Ascending aorta (tissue), 2 donors: ENCODE measurements at regions not wholly inside any gene's neighbourhood (a gene's known extent, or its start where the extent isn't known, plus 50 kb on each side); places are given as distances from the start of the nearest gene placed in this dataset.

Source experiments
- DNase-seq, 2 donors: peaks; one replicate each; pipeline ENCODE4 v3.0.0-alpha.2; 2019; ENCODE audit warnings: low spot score in 2 of 2
- H3K27ac ChIP-seq, 2 donors: fragments of 200-600 bp; sonication (generic); one replicate each; pipeline ENCODE4 v1.5.1; 2016 to 2017; ENCODE audit warnings: mild to moderate bottlenecking in 1 of 2
- H3K27me3 ChIP-seq: fragments of 200-600 bp; sonication (generic); one replicate; pipeline ENCODE4 v1.5.1; 2017
- H3K36me3 ChIP-seq, 2 donors: fragments of 200-600 bp; sonication (generic); one replicate each; pipeline ENCODE4 v1.5.1; 2016
- H3K4me1 ChIP-seq, 2 donors: fragments of 200-600 bp; sonication (generic); one replicate each; pipeline ENCODE4 v1.5.1; 2016 to 2017; ENCODE audit warnings: mild to moderate bottlenecking in 1 of 2
- H3K4me3 ChIP-seq, 2 donors: fragments of 200-600 bp; sonication (generic); one replicate each; pipeline ENCODE4 v1.5.1; 2016 to 2017; ENCODE audit warnings: mild to moderate bottlenecking in 1 of 2
- H3K9me3 ChIP-seq, 2 donors: fragments of 200-600 bp; sonication (generic); one replicate each; pipeline ENCODE4 v1.5.1; 2016
- intact Hi-C: fragments of 100-400 bp; cut with DNase I; formaldehyde crosslinking; loops from one replicate; pipeline ENCODE4 v1.15.1; 2023
- TF ChIP-seq, protein P1 (sequence below), 3 experiments: fragments of 200-600 bp in 2 of 3; fragments of 450-650 bp in 1 of 3; sonication (generic) in 2 of 3; IDR thresholded peaks; one replicate each; pipeline ENCODE4 v1.5.1; 2016 to 2019; ENCODE audit warnings: antibody characterized with exemption in 3 of 3, mild to moderate bottlenecking in 1 of 3, moderate library complexity in 1 of 3

- Histone ChIP-seq H3K27me3 (no peaks in the 10 kb centered on the region), H3K27ac (no peak overlapping the region), H3K9me3 (no peaks in the 10 kb centered on the region), H3K4me3 (no peak overlapping the region), H3K4me1 (no peaks in the 10 kb centered on the region), H3K36me3 (no peaks in the 10 kb centered on the region)
- TF ChIP-seq, protein P1, sequence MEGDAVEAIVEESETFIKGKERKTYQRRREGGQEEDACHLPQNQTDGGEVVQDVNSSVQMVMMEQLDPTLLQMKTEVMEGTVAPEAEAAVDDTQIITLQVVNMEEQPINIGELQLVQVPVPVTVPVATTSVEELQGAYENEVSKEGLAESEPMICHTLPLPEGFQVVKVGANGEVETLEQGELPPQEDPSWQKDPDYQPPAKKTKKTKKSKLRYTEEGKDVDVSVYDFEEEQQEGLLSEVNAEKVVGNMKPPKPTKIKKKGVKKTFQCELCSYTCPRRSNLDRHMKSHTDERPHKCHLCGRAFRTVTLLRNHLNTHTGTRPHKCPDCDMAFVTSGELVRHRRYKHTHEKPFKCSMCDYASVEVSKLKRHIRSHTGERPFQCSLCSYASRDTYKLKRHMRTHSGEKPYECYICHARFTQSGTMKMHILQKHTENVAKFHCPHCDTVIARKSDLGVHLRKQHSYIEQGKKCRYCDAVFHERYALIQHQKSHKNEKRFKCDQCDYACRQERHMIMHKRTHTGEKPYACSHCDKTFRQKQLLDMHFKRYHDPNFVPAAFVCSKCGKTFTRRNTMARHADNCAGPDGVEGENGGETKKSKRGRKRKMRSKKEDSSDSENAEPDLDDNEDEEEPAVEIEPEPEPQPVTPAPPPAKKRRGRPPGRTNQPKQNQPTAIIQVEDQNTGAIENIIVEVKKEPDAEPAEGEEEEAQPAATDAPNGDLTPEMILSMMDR (IDR thresholded peaks at IDR 0.05) = no peak
- intact Hi-C loops = no loop called here
- no peak for DNase-seq
These were observed 54.0 kb downstream of the RFPL4B start for GRCh38 chr6:112401083-112401482.

DNA sequence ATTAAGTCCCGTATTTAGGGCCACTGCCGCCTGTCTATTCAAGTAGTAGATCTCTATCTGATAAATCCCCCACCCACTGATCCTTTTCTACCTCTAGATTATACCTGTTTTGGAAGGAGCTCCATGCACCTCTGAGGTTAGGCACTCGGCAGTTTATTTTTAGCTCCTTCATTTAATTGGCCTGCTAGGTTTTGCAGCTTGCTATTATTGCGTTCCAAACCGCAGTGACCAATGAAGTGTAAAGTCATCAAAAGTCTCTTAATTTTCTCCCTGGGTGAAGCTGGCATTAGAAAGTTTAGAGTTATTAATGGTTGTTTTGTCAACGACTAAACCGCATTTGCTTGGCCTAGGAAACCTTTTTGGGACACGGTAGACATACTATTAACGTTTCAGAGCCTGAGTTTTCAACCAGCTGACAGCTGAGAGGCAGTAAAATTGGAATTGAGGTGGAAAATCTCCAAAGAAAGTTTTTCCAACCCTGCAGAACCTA is 60.0 kb downstream of the RFPL4B start:
- TF ChIP-seq, protein P1 (IDR thresholded peaks at IDR 0.05) = no peak
- no peaks in the 10 kb centered on the region for H3K4me1 ChIP-seq
- DNase-seq = no peak
- no peaks in the 10 kb centered on the region for H3K9me3 ChIP-seq
- intact Hi-C loops = no loop called here
- no peaks in the 10 kb centered on the region for H3K36me3 ChIP-seq
- H3K4me3 ChIP-seq = no peak overlapping the region
- no peaks in the 10 kb centered on the region for H3K27me3 ChIP-seq
- no peak overlapping the region for H3K27ac ChIP-seq

GRCh38 chr6:112408522-112408921 is 61.4 kb downstream of the RFPL4B start:
- no peak for DNase-seq
- Histone ChIP-seq H3K9me3 (no peaks in the 10 kb centered on the region), H3K36me3 (no peaks in the 10 kb centered on the region), H3K4me1 (no peaks in the 10 kb centered on the region), H3K27ac (no peak overlapping the region), H3K4me3 (no peak overlapping the region), H3K27me3 (no peaks in the 10 kb centered on the region)
- intact Hi-C loops = no loop called here
- TF ChIP-seq, protein P1 (IDR thresholded peaks at IDR 0.05) = no peak

DNA sequence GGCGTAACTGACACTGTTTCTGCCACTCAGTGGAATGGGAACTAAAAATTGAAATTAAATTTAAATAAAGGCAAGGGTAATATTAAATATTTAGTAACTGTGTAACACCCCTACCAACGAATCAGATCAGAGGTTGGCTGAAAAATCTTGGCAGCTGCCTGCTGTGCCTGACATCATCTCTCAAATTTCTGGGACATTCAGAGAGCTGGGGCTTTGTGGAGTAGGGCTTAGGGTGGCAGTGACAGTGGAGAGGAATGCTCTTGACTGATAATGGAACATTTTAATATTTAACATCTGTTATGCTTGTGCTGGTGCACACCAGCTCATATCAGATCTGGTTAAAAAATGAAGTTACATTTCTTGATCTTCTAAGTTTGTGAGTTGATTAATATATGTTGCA is 62.2 kb downstream of the RFPL4B start:
- Histone ChIP-seq H3K27ac (no peak overlapping the region), H3K36me3 (no peaks in the 10 kb centered on the region), H3K9me3 (no peaks in the 10 kb centered on the region), H3K27me3 (no peaks in the 10 kb centered on the region), H3K4me3 (no peak overlapping the region), H3K4me1 (no peaks in the 10 kb centered on the region)
- TF ChIP-seq, protein P1 (IDR thresholded peaks at IDR 0.05) = no peak
- no peak for DNase-seq
- intact Hi-C loops = no loop called here

DNA sequence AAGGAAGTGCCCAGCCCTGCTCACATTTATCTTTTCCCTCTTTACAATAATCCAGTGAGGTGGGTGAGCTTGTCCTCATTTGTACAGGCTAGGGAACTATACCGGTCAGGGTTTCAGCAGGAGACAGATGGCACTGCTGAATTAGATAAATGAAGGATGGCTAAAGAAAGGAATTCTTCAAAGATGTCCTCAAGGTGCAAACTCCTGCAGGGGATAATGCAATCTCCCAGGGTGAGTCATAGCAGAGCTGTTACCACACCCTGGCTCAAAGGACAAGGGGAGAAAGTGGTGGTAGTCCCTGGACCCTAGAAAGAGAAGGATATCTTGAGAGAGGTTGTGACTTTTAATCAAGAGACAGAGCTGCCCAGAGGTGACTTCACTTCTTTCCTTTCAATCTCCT is 66.7 kb downstream of the RFPL4B start:
- Histone ChIP-seq H3K27me3 (no peaks in the 10 kb centered on the region), H3K27ac (no peak overlapping the region), H3K36me3 (no peaks in the 10 kb centered on the region), H3K4me1 (no peaks in the 10 kb centered on the region), H3K4me3 (no peak overlapping the region), H3K9me3 (no peaks in the 10 kb centered on the region)
- no peak for DNase-seq
- TF ChIP-seq, protein P1 (IDR thresholded peaks at IDR 0.05) = no peak
- intact Hi-C loops = no loop called here

- no peaks in the 10 kb centered on the region for H3K27me3 ChIP-seq
- H3K9me3 ChIP-seq = no peaks in the 10 kb centered on the region
- H3K36me3 ChIP-seq = no peaks in the 10 kb centered on the region
- no peak for DNase-seq
- H3K4me3 ChIP-seq = no peak overlapping the region
- H3K27ac ChIP-seq = no peak overlapping the region
- TF ChIP-seq, protein P1 (IDR thresholded peaks at IDR 0.05) = no peak
- intact Hi-C loops = no loop called here
- no peaks in the 10 kb centered on the region for H3K4me1 ChIP-seq
These were observed 68.2 kb downstream of the RFPL4B start for GRCh38 chr6:112415366-112415765.
